RCC 7860 (cell line): ENCODE measurements at regions not wholly inside any gene's neighbourhood (a gene's known extent, or its start where the extent isn't known, plus 50 kb on each side); places are given as distances from the start of the nearest gene placed in this dataset.
A peak's percentile ranks its signal among the peaks of the same experiment; 100 is the strongest.
"Not testable (repeated sequence)": the region's sequence is repeated elsewhere in the genome, so short reads cannot be mapped to it uniquely, and the experiment has no call there.

ENCODE experiments used
- DNase-seq: peaks from one replicate; pipeline ENCODE4 v3.0.0-alpha.2; 2015; ENCODE audit warnings: low spot score
- FAIRE-seq: peaks from 2 replicates; lab custom pipeline; 2012; peaks lifted over from hg19 to GRCh38; lab: Jason Lieb, UNC

- DNase-seq = no peak
- FAIRE-seq = no peak
These were observed 122.7 kb upstream of the FAR2 start for GRCh38 chr12:29026419-29026818.

- not testable (repeated sequence) for FAIRE-seq, DNase-seq
These were observed 119.6 kb upstream of the FAR2 start for GRCh38 chr12:29029484-29029883.

GRCh38 chr12:29030006-29030405 is 119.1 kb upstream of the FAR2 start:
- DNase-seq = no peak
- no peak for FAIRE-seq

- FAIRE-seq = no peak
These were observed 116.6 kb upstream of the FAR2 start for GRCh38 chr12:29032446-29032845.

GRCh38 chr12:29033519-29033918 is 115.6 kb upstream of the FAR2 start:
- DNase-seq = no peak

More at GRCh38 chr12:29032446-29032845, 116.6 kb upstream of the FAR2 start:
- no peak for DNase-seq

GRCh38 chr12:29035112-29035511 is 114.0 kb upstream of the FAR2 start:
- DNase-seq = no peak
- FAIRE-seq = no peak

More at GRCh38 chr12:29033519-29033918, 115.6 kb upstream of the FAR2 start:
- FAIRE-seq = no peak

- no peak for DNase-seq
- no peak for FAIRE-seq
These were observed 110.1 kb upstream of the FAR2 start for GRCh38 chr12:29039013-29039412.

- peak; percentile 97 for FAIRE-seq
- peak; percentile 87 for DNase-seq
These were observed 107.5 kb upstream of the FAR2 start for GRCh38 chr12:29041621-29042020.

- DNase-seq = no peak
- no peak for FAIRE-seq
These were observed 106.0 kb upstream of the FAR2 start for GRCh38 chr12:29043069-29043468.

- no peak for DNase-seq
- no peak for FAIRE-seq
These were observed 104.3 kb upstream of the FAR2 start for GRCh38 chr12:29044799-29045198.

GRCh38 chr12:29048787-29049186 is 100.3 kb upstream of the FAR2 start:
- DNase-seq = no peak
- FAIRE-seq = no peak

- FAIRE-seq = peak; percentile 10
- DNase-seq = no peak
These were observed 98.6 kb upstream of the FAR2 start for GRCh38 chr12:29050503-29050902.

GRCh38 chr12:29051221-29051620 is 97.9 kb upstream of the FAR2 start:
- FAIRE-seq (no peak), DNase-seq (no peak)

- FAIRE-seq (no peak), DNase-seq (no peak)
These were observed 95.5 kb upstream of the FAR2 start for GRCh38 chr12:29053567-29053966.

GRCh38 chr12:29054858-29055663 is 94.0 kb upstream of the FAR2 start:
- DNase-seq (no peak), FAIRE-seq (no peak)

- DNase-seq (peak; percentile 26), FAIRE-seq (no peak)
These were observed 83.0 kb upstream of the FAR2 start for GRCh38 chr12:29066011-29066588.

GRCh38 chr12:29067430-29067829 is 81.6 kb upstream of the FAR2 start:
- FAIRE-seq = no peak
- DNase-seq = no peak

GRCh38 chr12:29070309-29070708 is 78.8 kb upstream of the FAR2 start:
- DNase-seq (no peak), FAIRE-seq (no peak)

- DNase-seq (no peak), FAIRE-seq (no peak)
These were observed 78.0 kb upstream of the FAR2 start for GRCh38 chr12:29071099-29071498.

- FAIRE-seq (no peak), DNase-seq (peak; percentile 69)
These were observed 76.4 kb upstream of the FAR2 start for GRCh38 chr12:29072631-29073030.

- FAIRE-seq (peak; percentile 35), DNase-seq (peak; percentile 28)
These were observed 75.3 kb upstream of the FAR2 start for GRCh38 chr12:29073631-29074239.

- FAIRE-seq = no peak
- DNase-seq = no peak
These were observed 68.0 kb upstream of the FAR2 start for GRCh38 chr12:29081101-29081500.
